Liver (tissue), 8 donors: ENCODE measurements at regions not wholly inside any gene's neighbourhood (a gene's known extent, or its start where the extent isn't known, plus 50 kb on each side); places are given as distances from the start of the nearest gene placed in this dataset.

ENCODE experiments used
- DNase-seq: peaks from one replicate; pipeline ENCODE4 v3.0.0-alpha.2; 2017; ENCODE audit warnings: low spot score
- H3K27ac ChIP-seq, 2 donors: one replicate each; pipeline ENCODE4 v1.7.0; 2013; ENCODE audit warnings: inconsistent platforms in 2 of 2, low read length in 2 of 2, control low read depth in 1 of 2, low read depth in 1 of 2, mild to moderate bottlenecking in 1 of 2
- H3K27me3 ChIP-seq, 4 donors: one replicate each; pipeline versions ENCODE4 v1.6.1 to v1.7.0; 2013; ENCODE audit warnings: low read length in 3 of 4, inconsistent platforms in 1 of 4, mild to moderate bottlenecking in 1 of 4, moderate library complexity in 1 of 4; ENCODE audit not compliant: control insufficient read depth in 4 of 4, insufficient read depth in 4 of 4
- H3K36me3 ChIP-seq, 4 donors: one replicate each; pipeline versions ENCODE4 v1.6.1 to v1.7.0; 2013; ENCODE audit warnings: low read length in 3 of 4, mild to moderate bottlenecking in 3 of 4, low read depth in 1 of 4, moderate library complexity in 1 of 4; ENCODE audit not compliant: control insufficient read depth in 4 of 4, insufficient read depth in 3 of 4
- H3K4me1 ChIP-seq, 4 donors: one replicate each; pipeline versions ENCODE4 v1.6.1 to v1.7.0; 2013; ENCODE audit warnings: low read length in 3 of 4, mild to moderate bottlenecking in 3 of 4, moderate library complexity in 1 of 4; ENCODE audit not compliant: control insufficient read depth in 4 of 4, insufficient read depth in 4 of 4
- H3K4me3 ChIP-seq, 3 donors: one replicate each; pipeline versions ENCODE4 v1.6.1 to v1.7.0; 2013; ENCODE audit warnings: low read length in 3 of 3, control low read depth in 1 of 3, low read depth in 1 of 3, mild to moderate bottlenecking in 1 of 3
- H3K9ac ChIP-seq, 2 donors: one replicate each; pipeline ENCODE4 v1.7.0; 2013; ENCODE audit warnings: low read length in 2 of 2, mild to moderate bottlenecking in 2 of 2, moderate library complexity in 2 of 2, control low read depth in 1 of 2, low read depth in 1 of 2
- H3K9me3 ChIP-seq, 4 donors: one replicate each; pipeline versions ENCODE4 v1.6.1 to v1.7.0; 2013; ENCODE audit warnings: low read length in 3 of 4; ENCODE audit not compliant: control insufficient read depth in 4 of 4
- ATF3 ChIP-seq: IDR thresholded peaks from 2 replicates; pipeline ENCODE4 v1.6.1; 2016; ENCODE audit warnings: antibody characterized with exemption
- CTCF ChIP-seq: fragments of 150-350 bp; IDR thresholded peaks from 2 replicates; pipeline ENCODE4 v1.5.1; 2017; ENCODE audit warnings: improper control_type of control experiment, low read depth, low read length; ENCODE audit not compliant: missing input control
- EGR1 ChIP-seq, 2 donors: IDR thresholded peaks; 2 replicates each; pipeline ENCODE4 v1.6.1; 2016 to 2018; ENCODE audit warnings: antibody characterized with exemption in 2 of 2, low read depth in 2 of 2
- FOXA2 ChIP-seq: IDR thresholded peaks from 2 replicates; pipeline ENCODE4 v1.6.1; 2016; ENCODE audit warnings: antibody characterized with exemption
- GABPA ChIP-seq, 2 donors: IDR thresholded peaks in 1 of 2; conservative IDR thresholded peaks in 1 of 2; 2 replicates each; pipeline ENCODE4 v1.6.1; 2016; ENCODE audit warnings: antibody characterized with exemption in 2 of 2, mild to moderate bottlenecking in 1 of 2, moderate library complexity in 1 of 2
- HNF4A ChIP-seq, 2 donors: conservative IDR thresholded peaks; 2 replicates each; pipeline ENCODE4 v1.6.1; 2016; ENCODE audit warnings: antibody characterized with exemption in 2 of 2, mild to moderate bottlenecking in 2 of 2
- HNF4G ChIP-seq: IDR thresholded peaks from 2 replicates; pipeline ENCODE4 v1.6.1; 2016; ENCODE audit warnings: antibody characterized with exemption
- JUND ChIP-seq, 2 donors: IDR thresholded peaks; 2 replicates each; pipeline ENCODE4 v1.6.1; 2016; ENCODE audit warnings: antibody characterized with exemption in 2 of 2
- NR2F2 ChIP-seq: IDR thresholded peaks from 2 replicates; pipeline ENCODE4 v1.6.1; 2016; ENCODE audit warnings: antibody characterized with exemption
- RAD21 ChIP-seq, 2 donors: IDR thresholded peaks; 2 replicates each; pipeline ENCODE4 v1.6.1; 2016; ENCODE audit warnings: antibody characterized with exemption in 2 of 2, mild to moderate bottlenecking in 2 of 2
- RXRA ChIP-seq, 2 donors: IDR thresholded peaks; 2 replicates each; pipeline ENCODE4 v1.6.1; 2017 to 2018; ENCODE audit warnings: antibody characterized with exemption in 2 of 2, mild to moderate bottlenecking in 1 of 2
- SP1 ChIP-seq: IDR thresholded peaks from 2 replicates; pipeline ENCODE4 v1.6.1; 2018; ENCODE audit warnings: antibody characterized with exemption, mild to moderate bottlenecking
- TAF1 ChIP-seq: conservative IDR thresholded peaks from 2 replicates; pipeline ENCODE4 v1.6.1; 2016; ENCODE audit warnings: antibody characterized with exemption, mild to moderate bottlenecking
- YY1 ChIP-seq: IDR thresholded peaks from 2 replicates; pipeline ENCODE4 v1.6.1; 2016; ENCODE audit warnings: antibody characterized with exemption, mild to moderate bottlenecking
- WGBS: extraction: QIAGEN DNeasy Blood & Tissue Kit; methylation state at CpG from one replicate; pipeline ENCODE4 v1.1.7; 2013; 5-methylcytosine and 5-hydroxymethylcytosine counted together
- TF ChIP-seq, protein P1 (sequence below): IDR thresholded peaks from 2 replicates; pipeline ENCODE4 v1.6.1; 2016; ENCODE audit warnings: antibody characterized with exemption
- donor health status: healthy.
- donor health status: healthy.
- donor health status: healthy.
- donor health status: healthy.
- donor health status: healthy.

DNA sequence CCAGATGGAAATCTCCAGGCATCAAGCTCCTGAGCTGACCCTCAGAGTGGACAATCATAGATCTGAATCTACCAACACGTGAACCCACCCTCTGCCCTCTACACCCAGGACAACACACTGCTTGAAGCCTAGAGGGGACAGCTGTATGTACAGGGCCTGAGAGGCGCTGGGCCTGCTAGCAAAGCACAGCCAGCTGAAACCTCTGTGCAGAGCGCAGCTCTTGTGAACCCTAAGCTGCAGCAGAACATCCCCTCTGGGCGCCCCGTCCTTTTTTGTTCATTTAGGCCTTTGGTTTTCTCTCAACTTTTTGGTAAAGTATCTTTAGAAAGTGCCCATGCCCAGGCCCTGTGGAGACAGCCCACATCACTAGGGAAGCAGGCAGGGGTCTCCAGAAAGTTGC is 62.4 kb upstream of the SPTLC1 start:
- Histone ChIP-seq H3K9ac (no peak overlapping the region), H3K9me3 (peaks cover 2 to 5% (median 4%) of the 10 kb centered on the region in 4 donors), H3K36me3 (no peaks in the 10 kb centered on the region), H3K4me1 (no peaks in the 10 kb centered on the region), H3K27ac (no peak overlapping the region), H3K27me3 (no peaks in the 10 kb centered on the region), H3K4me3 (no peak overlapping the region)
- no peak for DNase-seq
- WGBS, result 90% methylated on average over 5 of the region's 5 CpGs
- TF ChIP-seq SP1 (no peak), EGR1 (IDR thresholded peaks at IDR 0.05; ENCODE audit: low read depth in 2 of 2) (no peak), GABPA (IDR thresholded peaks at IDR 0.05 in 1 of 2, conservative IDR thresholded peaks at IDR 0.05 in 1 of 2) (no peak), RAD21 (IDR thresholded peaks at IDR 0.05) (no peak), JUND (IDR thresholded peaks at IDR 0.05) (no peak), RXRA (IDR thresholded peaks at IDR 0.05) (no peak), FOXA2 (no peak), HNF4A (conservative IDR thresholded peaks at IDR 0.05) (no peak), TAF1 (no peak), YY1 (no peak), ATF3 (no peak), CTCF (no peak)
- TF ChIP-seq, protein P1, sequence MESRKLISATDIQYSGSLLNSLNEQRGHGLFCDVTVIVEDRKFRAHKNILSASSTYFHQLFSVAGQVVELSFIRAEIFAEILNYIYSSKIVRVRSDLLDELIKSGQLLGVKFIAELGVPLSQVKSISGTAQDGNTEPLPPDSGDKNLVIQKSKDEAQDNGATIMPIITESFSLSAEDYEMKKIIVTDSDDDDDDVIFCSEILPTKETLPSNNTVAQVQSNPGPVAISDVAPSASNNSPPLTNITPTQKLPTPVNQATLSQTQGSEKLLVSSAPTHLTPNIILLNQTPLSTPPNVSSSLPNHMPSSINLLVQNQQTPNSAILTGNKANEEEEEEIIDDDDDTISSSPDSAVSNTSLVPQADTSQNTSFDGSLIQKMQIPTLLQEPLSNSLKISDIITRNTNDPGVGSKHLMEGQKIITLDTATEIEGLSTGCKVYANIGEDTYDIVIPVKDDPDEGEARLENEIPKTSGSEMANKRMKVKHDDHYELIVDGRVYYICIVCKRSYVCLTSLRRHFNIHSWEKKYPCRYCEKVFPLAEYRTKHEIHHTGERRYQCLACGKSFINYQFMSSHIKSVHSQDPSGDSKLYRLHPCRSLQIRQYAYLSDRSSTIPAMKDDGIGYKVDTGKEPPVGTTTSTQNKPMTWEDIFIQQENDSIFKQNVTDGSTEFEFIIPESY, result no peak

DNA sequence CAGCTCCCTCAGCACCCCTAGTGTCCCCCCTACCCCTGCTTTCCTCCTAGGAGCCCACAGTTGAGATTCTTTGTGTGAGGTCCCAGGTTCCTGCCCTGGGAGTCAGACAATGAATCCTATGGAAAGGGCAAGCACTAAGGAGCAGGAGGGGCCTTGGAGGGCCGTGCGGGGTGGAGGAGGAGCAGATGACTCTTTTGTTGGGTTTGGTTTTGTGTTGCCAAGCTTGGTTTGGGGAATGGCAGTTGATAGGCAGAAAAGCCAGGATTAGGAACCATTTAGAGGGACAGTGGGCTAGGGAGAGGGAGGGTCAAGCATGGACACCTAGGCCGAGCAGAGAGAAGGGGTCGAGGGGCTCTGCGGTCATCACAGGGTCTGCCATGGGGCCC is 61.6 kb upstream of the SPTLC1 start:
- Histone ChIP-seq H3K27me3 (peaks cover 0 to 3% (median 0%) of the 10 kb centered on the region in 4 donors), H3K4me1 (no peaks in the 10 kb centered on the region), H3K27ac (no peak overlapping the region), H3K9me3 (peaks cover 2 to 4% (median 3%) of the 10 kb centered on the region in 4 donors), H3K4me3 (no peak overlapping the region), H3K36me3 (no peaks in the 10 kb centered on the region), H3K9ac (no peak overlapping the region)
- 96% methylated on average over 5 of the region's 5 CpGs for WGBS
- no peak for DNase-seq
- TF ChIP-seq YY1 (no peak), GABPA (IDR thresholded peaks at IDR 0.05 in 1 of 2, conservative IDR thresholded peaks at IDR 0.05 in 1 of 2) (no peak), NR2F2 (no peak), RXRA (IDR thresholded peaks at IDR 0.05) (no peak), SP1 (no peak), HNF4G (no peak), TAF1 (no peak), CTCF (no peak)
